GM19023 (cell line): ENCODE measurements at regions not wholly inside any gene's neighbourhood (a gene's known extent, or its start where the extent isn't known, plus 50 kb on each side); places are given as distances from the start of the nearest gene placed in this dataset.

ENCODE experiments used
- ATAC-seq: cut with Tn5 transposase; IDR thresholded peaks from one replicate; pipeline ENCODE4 v1.9.1; 2021; ENCODE audit warnings: mild to moderate bottlenecking, moderate library complexity; ENCODE audit not compliant: unreplicated experiment

DNA sequence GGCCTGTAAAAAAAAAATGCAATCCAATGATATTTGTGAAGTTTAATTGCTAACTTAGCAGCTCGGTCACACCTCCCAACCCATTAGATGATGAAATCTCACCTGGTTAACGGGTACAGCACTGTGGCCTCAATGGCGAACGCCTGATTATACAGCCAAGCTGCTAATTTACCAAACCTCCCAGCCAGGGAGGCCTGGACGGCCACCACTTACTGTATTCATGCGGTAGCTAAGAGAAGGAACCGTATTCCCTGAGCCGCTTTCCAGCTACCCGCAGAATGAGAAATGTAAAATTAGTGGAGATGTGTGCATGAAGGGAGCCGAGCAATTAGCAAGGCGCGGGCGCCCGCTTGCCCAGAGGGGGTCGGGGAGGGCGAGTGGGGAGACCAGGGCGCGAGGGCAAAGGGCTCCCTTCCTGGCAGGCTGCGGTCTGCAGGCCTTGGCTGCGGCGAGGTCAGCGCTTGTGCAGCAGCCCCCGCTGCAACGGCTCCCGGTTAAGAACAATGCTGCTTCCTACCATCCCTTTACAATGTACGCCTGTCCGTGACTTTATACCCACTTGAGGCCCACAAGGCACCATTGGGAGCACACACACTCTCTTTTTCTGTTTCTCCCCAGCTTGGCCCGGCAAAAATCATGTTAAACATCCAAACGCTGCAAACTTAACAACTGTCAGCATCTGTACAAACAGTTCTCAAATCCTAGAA, 70.4 kb upstream of the TBCA start:
- no peak for ATAC-seq

DNA sequence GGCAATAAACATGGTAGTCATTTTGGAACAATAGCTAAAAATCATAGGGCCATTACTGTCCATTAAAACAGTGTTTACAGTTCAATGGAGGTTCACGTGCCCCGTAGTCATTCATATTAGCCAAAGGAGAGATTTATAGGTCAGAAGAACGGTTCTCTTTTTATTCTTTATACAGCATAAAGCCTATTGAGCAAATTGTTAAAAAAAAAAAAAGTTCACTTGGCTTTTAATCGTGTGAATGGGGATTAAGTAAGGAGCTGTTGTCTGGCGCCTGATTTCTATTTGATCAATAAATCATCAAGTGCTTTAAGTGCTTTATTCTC, 69.1 kb upstream of the TBCA start:
- ATAC-seq = no peak

DNA sequence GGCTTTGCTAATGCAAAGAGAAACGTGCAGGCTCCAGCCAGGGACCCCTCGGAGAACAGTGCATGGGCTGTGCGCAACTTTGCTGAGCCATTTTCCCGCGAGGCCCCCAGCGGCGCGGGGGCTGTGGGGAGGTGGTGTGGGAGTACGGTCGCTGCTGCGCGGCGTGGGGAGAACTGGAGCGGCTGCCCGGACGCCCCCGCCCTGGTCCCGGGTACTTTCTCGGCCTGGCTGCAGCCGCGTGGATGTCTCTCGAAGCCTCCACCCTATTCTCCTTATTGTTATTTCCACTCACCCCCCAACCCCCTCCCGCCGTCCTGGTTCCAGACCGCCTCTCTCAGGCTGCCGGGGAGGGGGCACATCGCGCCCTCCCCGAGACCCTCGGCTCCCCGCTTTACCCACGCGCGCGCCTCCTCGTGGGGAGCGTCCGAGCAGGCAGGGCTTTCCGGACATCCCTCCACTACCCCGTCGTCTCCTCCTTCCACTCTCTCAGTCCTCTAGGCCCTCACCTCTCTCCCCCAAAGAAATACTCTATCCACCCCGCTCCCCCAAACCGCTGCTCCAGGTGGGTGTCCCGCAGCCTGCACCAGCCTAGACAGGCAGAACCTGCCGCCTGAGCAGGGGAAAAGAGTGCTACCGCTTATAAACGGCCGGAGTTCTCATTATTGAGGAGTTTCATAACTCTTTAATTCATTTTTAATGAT, 68.6 kb upstream of the TBCA start:
- ATAC-seq = no peak

DNA sequence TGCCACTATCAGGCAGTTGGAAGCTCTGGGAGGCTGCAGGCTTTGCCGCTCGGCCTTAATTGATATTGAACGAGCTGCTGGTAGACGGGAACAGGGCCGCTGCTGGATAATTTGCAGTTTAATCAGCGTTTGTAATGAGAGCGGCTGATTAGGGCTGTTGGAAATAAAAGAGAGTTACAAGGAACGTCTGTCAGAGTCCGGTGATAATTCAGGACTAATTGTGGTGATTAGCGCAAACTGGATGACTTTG, 68.2 kb upstream of the TBCA start:
- no peak for ATAC-seq

DNA sequence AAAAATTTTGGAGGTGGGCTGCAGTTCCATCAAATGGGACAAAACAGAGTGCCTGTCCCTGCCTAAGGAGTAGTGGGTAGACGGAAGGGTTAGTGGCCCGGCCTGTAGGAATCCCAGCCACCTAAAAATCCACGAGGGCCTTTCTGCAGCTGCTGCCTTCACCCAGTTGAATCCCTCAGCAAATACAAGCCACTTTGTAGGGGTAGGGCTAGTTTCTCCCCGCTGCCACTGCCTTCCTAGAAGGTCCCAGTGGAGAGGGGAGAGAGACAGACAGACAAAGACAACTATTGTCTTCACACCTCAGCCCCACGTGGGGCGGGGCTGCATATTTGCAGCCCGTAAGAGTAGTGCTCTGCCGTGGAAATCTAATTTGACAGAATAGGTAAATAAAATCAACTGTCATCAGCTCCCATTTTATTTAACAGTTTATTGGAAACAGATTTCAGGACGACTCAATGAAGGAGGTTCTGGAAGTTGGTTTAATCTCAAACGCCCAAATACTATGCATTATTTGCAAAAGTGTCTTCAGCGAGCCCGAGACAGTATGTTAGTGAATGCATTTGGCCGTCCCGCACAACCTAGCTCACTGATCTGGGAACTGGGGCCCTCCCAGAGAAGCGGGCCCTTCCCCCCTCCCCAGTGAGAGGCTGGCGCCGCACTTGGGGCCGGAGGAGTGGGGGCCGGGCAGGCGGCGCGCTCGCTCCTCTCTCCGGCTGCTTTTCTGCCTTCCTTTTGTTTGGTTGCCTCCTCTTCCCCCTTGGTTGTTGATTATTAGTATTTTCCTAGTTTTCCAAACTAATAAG, 67.6 kb upstream of the TBCA start:
- no peak for ATAC-seq

DNA sequence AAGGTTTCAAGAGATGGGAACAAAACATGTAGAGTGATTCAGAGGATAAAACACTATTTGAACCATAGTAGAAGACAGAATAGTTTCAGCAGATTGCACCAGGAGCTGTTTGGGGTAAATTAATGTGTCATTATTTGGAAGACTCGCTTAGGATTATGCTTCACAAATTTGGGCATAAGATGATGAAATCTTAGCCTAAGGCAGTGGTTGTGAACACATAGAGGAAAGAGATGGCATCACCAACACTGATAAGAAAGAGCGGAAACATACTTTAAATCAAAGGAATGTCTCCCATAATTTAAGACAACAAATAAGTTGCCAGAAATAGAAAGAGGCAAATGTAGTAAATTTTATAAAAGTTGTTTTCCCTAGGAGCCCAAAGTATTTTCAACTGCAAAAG, 66.1 kb upstream of the TBCA start:
- ATAC-seq = no peak

DNA sequence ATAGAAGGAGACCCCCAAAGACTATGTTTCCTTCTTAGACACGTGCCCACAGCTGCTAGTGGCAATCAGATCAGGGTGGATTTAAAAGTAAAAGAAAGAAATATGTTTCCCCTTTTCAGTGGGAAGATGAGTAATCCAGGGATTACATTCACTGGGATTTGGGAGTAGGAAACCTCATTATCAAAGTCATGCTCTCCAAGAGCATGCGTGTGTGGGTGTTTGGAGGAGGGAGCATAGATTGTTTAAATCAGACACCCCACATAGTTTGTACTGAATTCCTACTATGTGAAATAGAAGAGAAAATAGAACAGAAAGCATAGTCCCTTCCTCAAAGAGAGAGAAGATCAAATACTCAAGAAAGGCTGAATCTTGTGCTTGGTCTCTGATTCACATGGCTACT, 65.5 kb upstream of the TBCA start:
- no peak for ATAC-seq

DNA sequence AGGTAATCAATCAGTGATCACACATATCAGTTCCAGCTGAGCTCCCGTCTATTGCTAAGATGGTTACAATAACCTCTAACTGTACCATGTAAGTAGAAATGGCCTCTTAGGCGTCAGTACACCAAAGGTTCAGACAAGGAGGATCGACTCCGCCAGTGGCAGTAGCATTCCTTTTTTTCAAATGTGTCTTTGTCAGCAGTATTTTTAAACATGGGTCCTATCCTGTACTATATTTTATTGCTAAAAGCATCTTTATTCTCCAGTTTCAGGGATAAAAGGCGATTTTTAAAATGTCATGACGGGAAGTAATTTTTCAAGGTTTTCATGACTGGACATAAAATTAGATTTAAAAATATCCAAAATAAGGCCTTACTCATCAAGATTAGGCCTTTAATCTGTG, 64.8 kb upstream of the TBCA start:
- ATAC-seq = no peak

DNA sequence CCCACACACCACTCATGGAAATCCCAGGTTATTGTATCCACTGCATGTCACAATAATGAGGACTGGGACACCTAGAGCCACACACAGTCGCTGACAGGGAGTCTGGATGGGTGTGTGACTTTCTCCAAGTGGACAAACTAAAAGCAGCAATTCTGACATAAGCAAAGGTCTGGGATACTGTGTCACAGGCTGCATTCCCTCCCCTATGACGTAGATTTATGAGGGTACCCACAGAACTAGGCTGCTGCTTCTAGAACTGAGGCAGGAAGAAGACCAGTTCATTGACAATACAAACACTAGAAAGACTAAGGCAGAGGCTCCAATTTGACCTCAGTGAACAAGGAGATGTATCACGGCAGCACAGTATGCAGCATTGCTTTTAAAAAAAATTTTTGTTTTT, 63.6 kb upstream of the TBCA start:
- ATAC-seq = no peak

DNA sequence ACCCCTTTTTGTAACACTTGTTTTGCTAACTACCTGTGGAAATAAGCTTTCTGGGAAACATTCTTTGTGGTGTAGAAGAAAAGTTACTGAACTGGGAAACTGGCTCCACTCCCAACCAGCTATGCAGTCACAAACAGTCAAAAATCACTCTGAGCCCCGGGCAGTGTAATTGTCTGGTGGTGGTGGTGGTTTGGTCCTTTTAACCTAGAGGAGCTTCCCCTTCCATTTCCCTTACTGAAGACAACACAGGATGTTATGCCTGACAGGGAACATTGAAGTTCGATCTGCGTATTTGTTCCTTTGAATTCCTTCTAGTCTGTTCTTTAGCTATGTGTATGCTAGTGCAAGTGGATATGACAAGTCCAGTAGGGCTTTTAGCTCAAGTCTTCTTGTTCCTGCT, 56.8 kb upstream of the TBCA start:
- no peak for ATAC-seq

DNA sequence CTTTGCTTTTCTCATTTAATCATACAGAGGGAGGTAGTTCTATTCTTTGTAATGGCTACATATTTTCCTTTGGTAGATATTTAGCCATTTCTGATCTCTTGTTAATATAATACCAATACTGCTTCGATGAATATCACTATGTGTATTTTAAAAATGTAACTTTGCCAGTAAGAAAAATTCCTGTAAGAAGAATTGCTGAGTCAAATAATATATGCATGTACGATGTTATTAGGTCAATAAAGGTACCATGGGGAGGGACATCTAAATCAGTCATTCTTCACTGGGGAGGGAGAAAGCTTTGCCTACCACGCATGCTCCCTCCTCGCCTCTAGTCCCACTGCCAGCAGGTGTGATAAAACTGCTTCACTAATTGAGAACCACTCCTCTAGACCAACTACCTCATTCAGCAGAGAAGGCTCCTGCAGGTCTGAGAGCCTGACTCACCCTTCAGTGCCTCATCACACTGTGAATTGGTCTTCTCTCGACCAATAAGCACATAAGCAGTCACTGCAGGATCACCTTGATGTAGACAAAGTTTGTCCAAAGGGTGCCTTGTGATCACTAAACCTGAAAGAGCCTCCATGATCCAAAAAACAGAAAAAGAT, 56.1 kb upstream of the TBCA start:
- ATAC-seq = no peak

DNA sequence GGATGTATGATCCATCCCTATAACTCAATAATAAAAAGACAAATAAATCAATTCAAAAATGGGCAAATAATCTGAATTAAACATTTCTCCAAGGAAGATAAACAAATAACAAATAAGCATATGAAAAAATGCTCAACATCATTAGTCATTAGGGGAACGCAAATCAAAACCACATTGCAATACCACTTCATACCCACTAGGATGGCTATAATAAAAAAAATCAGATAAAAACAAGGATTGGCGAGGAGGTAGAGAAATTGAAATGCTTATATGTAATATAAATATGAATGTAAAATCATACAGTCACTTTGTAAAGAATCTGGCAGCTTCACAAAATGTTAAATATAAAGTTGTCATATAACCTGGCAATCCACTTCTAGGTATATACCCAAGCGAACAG, 52.3 kb upstream of the TBCA start:
- no peak for ATAC-seq
